HCT116 (cell line): ENCODE measurements at regions not wholly inside any gene's neighbourhood (a gene's known extent, or its start where the extent isn't known, plus 50 kb on each side); places are given as distances from the start of the nearest gene placed in this dataset.

Experiments
- ATAC-seq: fragments of 200-7000 bp; cut with Tn5 transposase; 2 replicates; pipeline ENCODE4 v1.9.1; 2020; ENCODE audit warnings: mild to moderate bottlenecking, moderate library complexity
- BruUV-seq: library from RNA; stranded (reverse); fragments of 400-500 nt; replicated peaks from 2 replicates; lab custom pipeline; 2021; lab: Mats Ljungman, UMichigan
- CTCF ChIA-PET: fragments of 300-600 bp; sonication (Branson Sonifier 250); formaldehyde crosslinking; loops from one replicate; lab custom pipeline; 2021; ENCODE audit warnings: antibody characterized with exemption; lab: Charles Lee
- POLR2A ChIA-PET: fragments of 300-600, 350-600 bp; sonication (Branson Sonifier 250); formaldehyde crosslinking; loops from one replicate; lab custom pipeline; 2021; ENCODE audit warnings: antibody characterized with exemption; lab: Charles Lee
- RAD21 ChIA-PET, 2 experiments: fragments of 300-600 bp; sonication (Branson Sonifier 250); formaldehyde crosslinking; loops; one replicate each; lab custom pipeline; 2023; ENCODE audit warnings: low total read pairs in 2 of 2; ENCODE audit not compliant: uncharacterized antibody in 2 of 2, unreplicated experiment in 2 of 2, low non-redundant PET in 1 of 2; lab: Charles Lee
- DNase-seq: peaks from one replicate; pipeline ENCODE4 v3.0.0-alpha.2; 2010; ENCODE audit warnings: low read depth, low spot score
- H2AFZ ChIP-seq: fragments of 200-600 bp; shearing (Covaris generic), sonication (generic); 2 replicates; pipeline ENCODE4 v1.6.1; 2017; ENCODE audit warnings: low read depth, mixed run types, mixed read lengths, antibody characterized with exemption, low read length; ENCODE audit not compliant: poor library complexity, severe bottlenecking
- H3K27ac ChIP-seq: 2 replicates; pipeline ENCODE4 v1.5.1; 2012; ENCODE audit warnings: low read depth, low read length
- H3K27me3 ChIP-seq: fragments of 200-600 bp; sonication (generic); 2 replicates; pipeline ENCODE4 v1.6.1; 2016; ENCODE audit warnings: mixed run types, low read length, mixed read lengths; ENCODE audit not compliant: insufficient read depth
- H3K36me3 ChIP-seq, 2 experiments: fragments of 200-500 bp in 1 of 2; fragments of 200-600 bp in 1 of 2; sonication (Bioruptor generic) in 1 of 2; sonication (generic) in 1 of 2; 2 replicates each; pipeline versions ENCODE4 v1.5.1 to v1.6.1; 2014 to 2016; ENCODE audit warnings: low read length in 2 of 2, inconsistent platforms in 1 of 2, mixed read lengths in 1 of 2, mixed run types in 1 of 2; ENCODE audit not compliant: insufficient read depth in 2 of 2, control insufficient read depth in 1 of 2
- H3K4me1 ChIP-seq, 2 experiments: fragments of 200-600 bp in 1 of 2; sonication (generic) in 1 of 2; 2 replicates each; pipeline versions ENCODE4 v1.5.1 to v1.6.1; 2012 to 2017; ENCODE audit warnings: low read length in 2 of 2, inconsistent platforms in 1 of 2, mild to moderate bottlenecking in 1 of 2, mixed read lengths in 1 of 2, mixed run types in 1 of 2, moderate library complexity in 1 of 2; ENCODE audit not compliant: insufficient read depth in 2 of 2, control insufficient read depth in 1 of 2
- H3K4me2 ChIP-seq: fragments of 200-600 bp; sonication (generic); 2 replicates; pipeline ENCODE4 v1.6.1; 2017; ENCODE audit warnings: mixed run types, low read length, mixed read lengths
- H3K4me3 ChIP-seq, 2 experiments: fragments of 200-600 bp in 1 of 2; sonication (generic) in 1 of 2; replicated peaks in 1 of 2; 2 replicates each; pipeline ENCODE4 v1.5.1; 2011 to 2016; ENCODE audit warnings: low read length in 2 of 2, control low read depth in 1 of 2, low read depth in 1 of 2, mild to moderate bottlenecking in 1 of 2, mixed read lengths in 1 of 2, mixed run types in 1 of 2
- H3K79me2 ChIP-seq: fragments of 200-600 bp; sonication (generic); 2 replicates; pipeline ENCODE4 v1.6.1; 2017; ENCODE audit warnings: mild to moderate bottlenecking, mixed run types, low read length, moderate library complexity, mixed read lengths; ENCODE audit not compliant: insufficient read depth
- H3K9ac ChIP-seq: fragments of 200-600 bp; sonication (generic); 2 replicates; pipeline ENCODE4 v1.6.1; 2016; ENCODE audit warnings: low read length, mixed read lengths
- H3K9me2 ChIP-seq: fragments of 200-600 bp; sonication (generic), shearing (Covaris generic); 2 replicates; pipeline ENCODE4 v1.6.1; 2017; ENCODE audit warnings: mixed run types, mild to moderate bottlenecking, moderate library complexity; ENCODE audit not compliant: insufficient read depth
- H3K9me3 ChIP-seq, 2 experiments: fragments of 200-500 bp in 1 of 2; fragments of 200-600 bp in 1 of 2; sonication (Bioruptor generic) in 1 of 2; sonication (generic) in 1 of 2; 2 replicates each; pipeline ENCODE4 v1.6.1; 2014 to 2017; ENCODE audit warnings: low read length in 2 of 2, mixed read lengths in 2 of 2, inconsistent platforms in 1 of 2, low read depth in 1 of 2, mild to moderate bottlenecking in 1 of 2, mixed run types in 1 of 2, moderate library complexity in 1 of 2; ENCODE audit not compliant: control insufficient read depth in 1 of 2, insufficient read depth in 1 of 2
- H4K20me1 ChIP-seq: fragments of 200-600 bp; sonication (generic), shearing (Covaris generic); 2 replicates; pipeline ENCODE4 v1.6.1; 2017; ENCODE audit warnings: mixed run types, mild to moderate bottlenecking, moderate library complexity; ENCODE audit not compliant: insufficient read depth
- ATF3 ChIP-seq: IDR thresholded peaks from 2 replicates; pipeline ENCODE4 v1.6.1; 2012
- CBX3 ChIP-seq: IDR thresholded peaks from 2 replicates; pipeline ENCODE4 v1.6.1; 2012; ENCODE audit warnings: low read depth
- CEBPB ChIP-seq: IDR thresholded peaks from 2 replicates; pipeline ENCODE4 v1.6.1; 2012; ENCODE audit warnings: low read depth
- ELF1 ChIP-seq: IDR thresholded peaks from 2 replicates; pipeline ENCODE4 v1.6.1; 2012; ENCODE audit warnings: low read depth, borderline replicate concordance
- EZH2 ChIP-seq: fragments of 200-600 bp; sonication (generic); IDR thresholded peaks from 2 replicates; pipeline ENCODE4 v1.6.1; 2017; ENCODE audit warnings: antibody characterized with exemption, mixed run types
- EZH2phosphoT487 ChIP-seq: fragments of 200-600 bp; IDR thresholded peaks from 2 replicates; pipeline ENCODE4 v1.6.1; 2018; ENCODE audit warnings: antibody characterized with exemption, borderline replicate concordance
- JUND ChIP-seq: IDR thresholded peaks from 2 replicates; pipeline ENCODE4 v1.6.1; 2012
- POLR2AphosphoS5 ChIP-seq: IDR thresholded peaks from 2 replicates; pipeline ENCODE4 v1.6.1; 2011; ENCODE audit warnings: mild to moderate bottlenecking, low read depth, low read length, moderate library complexity
- RAD21 ChIP-seq: IDR thresholded peaks from 2 replicates; pipeline ENCODE4 v1.6.1; 2012; ENCODE audit warnings: low read depth, mild to moderate bottlenecking
- SP1 ChIP-seq: IDR thresholded peaks from 2 replicates; pipeline ENCODE4 v1.6.1; 2012; ENCODE audit warnings: low read depth
- SRF ChIP-seq: IDR thresholded peaks from 2 replicates; pipeline ENCODE4 v1.6.1; 2012; ENCODE audit warnings: low read depth
- TCF7L2 ChIP-seq: IDR thresholded peaks from 2 replicates; pipeline ENCODE4 v1.7.0; 2011; ENCODE audit warnings: borderline replicate concordance, inconsistent platforms; ENCODE audit not compliant: insufficient read depth, insufficient read length; ENCODE audit errors: extremely low read depth
- ZFX ChIP-seq: fragments of 450-650 bp; IDR thresholded peaks from 2 replicates; pipeline ENCODE4 v1.6.1; 2017
- ZNF274 ChIP-seq: fragments of 200-500 bp; sonication (Bioruptor generic); IDR thresholded peaks from 2 replicates; pipeline ENCODE4 v1.6.1; 2014; ENCODE audit warnings: mild to moderate bottlenecking, low read depth, low read length, inconsistent platforms
- intact Hi-C: fragments of 100-400 bp; cut with micrococcal nuclease; formaldehyde crosslinking; loops from 2 replicates; pipeline ENCODE4 v1.10.0; 2022
- TF ChIP-seq, protein P1 (sequence below): IDR thresholded peaks from 2 replicates; pipeline ENCODE4 v1.6.1; 2011; ENCODE audit warnings: mild to moderate bottlenecking, low read length, moderate library complexity; ENCODE audit not compliant: insufficient replicate concordance; ENCODE audit errors: extremely low read depth

DNA sequence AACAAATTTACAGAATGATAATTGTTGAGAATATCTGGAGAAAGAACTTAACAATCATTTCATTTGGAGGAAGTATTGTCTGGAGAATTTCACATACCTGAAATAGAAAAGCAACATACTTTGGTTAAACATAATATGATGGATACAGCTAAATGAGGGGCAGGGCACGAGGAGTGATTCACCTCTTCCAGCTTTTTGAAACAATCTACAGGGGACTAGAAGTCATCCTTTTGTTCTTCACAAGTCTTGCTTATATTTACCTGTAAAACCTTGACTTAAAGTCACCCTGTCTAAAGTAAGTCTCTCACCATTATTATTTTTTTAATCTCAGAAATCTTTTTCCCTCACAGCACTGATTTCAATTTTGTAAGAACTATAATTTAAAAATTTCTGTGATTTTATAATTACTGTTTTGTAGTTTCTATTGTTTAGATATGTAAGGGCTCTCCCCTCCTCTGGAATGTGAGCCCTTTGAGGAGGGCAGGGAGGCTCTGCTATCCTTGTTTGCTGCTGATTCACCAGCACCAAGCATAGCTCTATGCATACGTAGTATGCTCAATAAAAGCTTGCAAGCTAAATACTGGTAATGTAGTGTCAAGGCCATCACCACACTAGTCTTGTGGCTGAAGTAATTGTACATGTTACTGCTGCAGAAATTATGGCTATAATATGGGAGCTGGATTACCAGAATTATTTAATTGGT lies 193.9 kb upstream of the THRB start:
- Histone ChIP-seq H3K79me2 (no peaks in the 10 kb centered on the region), H3K9ac (no peak overlapping the region), H3K9me3 (no peaks in the 10 kb centered on the region), H4K20me1 (no peaks in the 10 kb centered on the region), H2AFZ (no peak overlapping the region), H3K9me2 (no peaks in the 10 kb centered on the region), H3K36me3 (no peaks in the 10 kb centered on the region), H3K4me3 (no peak overlapping the region), H3K27me3 (no peaks in the 10 kb centered on the region; the same call in 1 of the 2 replicates), H3K4me2 (no peak overlapping the region), H3K27ac (no peak overlapping the region), H3K4me1 (no peaks in the 10 kb centered on the region)
- intact Hi-C loops: no loop called here
- ChIA-PET CTCF (interaction anchor here (1.1 to 1.2 kb wide), 2 partner anchors 8 to 503 kb away, joined by 3 to 4 read pairs; no protein-coding TSS in a partner anchor), RAD21 (no interaction called here), POLR2A (no interaction called here)
- ATAC-seq (no peak), DNase-seq (no peak)
- TF ChIP-seq, protein P1, sequence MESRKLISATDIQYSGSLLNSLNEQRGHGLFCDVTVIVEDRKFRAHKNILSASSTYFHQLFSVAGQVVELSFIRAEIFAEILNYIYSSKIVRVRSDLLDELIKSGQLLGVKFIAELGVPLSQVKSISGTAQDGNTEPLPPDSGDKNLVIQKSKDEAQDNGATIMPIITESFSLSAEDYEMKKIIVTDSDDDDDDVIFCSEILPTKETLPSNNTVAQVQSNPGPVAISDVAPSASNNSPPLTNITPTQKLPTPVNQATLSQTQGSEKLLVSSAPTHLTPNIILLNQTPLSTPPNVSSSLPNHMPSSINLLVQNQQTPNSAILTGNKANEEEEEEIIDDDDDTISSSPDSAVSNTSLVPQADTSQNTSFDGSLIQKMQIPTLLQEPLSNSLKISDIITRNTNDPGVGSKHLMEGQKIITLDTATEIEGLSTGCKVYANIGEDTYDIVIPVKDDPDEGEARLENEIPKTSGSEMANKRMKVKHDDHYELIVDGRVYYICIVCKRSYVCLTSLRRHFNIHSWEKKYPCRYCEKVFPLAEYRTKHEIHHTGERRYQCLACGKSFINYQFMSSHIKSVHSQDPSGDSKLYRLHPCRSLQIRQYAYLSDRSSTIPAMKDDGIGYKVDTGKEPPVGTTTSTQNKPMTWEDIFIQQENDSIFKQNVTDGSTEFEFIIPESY: no peak
- BruUV-seq: no TSS peak

DNA sequence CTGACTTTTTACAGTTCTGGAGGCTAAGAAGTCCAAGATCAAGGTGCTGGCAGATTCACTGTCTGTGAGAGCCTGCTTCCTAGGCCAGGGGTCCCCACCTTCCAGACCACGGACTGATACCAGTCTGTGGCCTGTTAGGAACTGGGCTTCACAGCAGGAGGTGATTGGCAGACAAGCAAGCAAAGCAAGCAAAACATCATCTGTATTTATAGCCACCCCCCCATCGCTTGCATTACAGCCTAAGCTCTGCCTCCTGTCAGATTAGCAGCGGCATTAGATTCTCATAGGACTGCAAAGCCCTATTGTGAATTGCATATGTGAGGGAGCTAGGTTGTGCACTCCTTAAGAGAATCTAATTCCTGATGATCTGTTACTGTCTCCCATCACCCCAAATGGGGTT lies 194.7 kb upstream of the THRB start:
- Histone ChIP-seq H3K4me1 (no peaks in the 10 kb centered on the region), H4K20me1 (no peaks in the 10 kb centered on the region), H3K27me3 (no peaks in the 10 kb centered on the region; the same call in 1 of the 2 replicates), H3K9me3 (no peaks in the 10 kb centered on the region), H3K4me3 (no peak overlapping the region), H3K27ac (no peak overlapping the region), H2AFZ (no peak overlapping the region), H3K9me2 (no peaks in the 10 kb centered on the region), H3K9ac (no peak overlapping the region), H3K36me3 (no peaks in the 10 kb centered on the region), H3K79me2 (no peaks in the 10 kb centered on the region), H3K4me2 (no peak overlapping the region)
- BruUV-seq: no TSS peak
- POLR2A ChIA-PET: no interaction called here
- TF ChIP-seq, protein P1: no peak
- TF ChIP-seq SP1 (no peak), ZFX (no peak), ZNF274 (no peak), JUND (no peak), CBX3 (no peak), EZH2 (no peak), SRF (no peak), ELF1 (no peak), RAD21 (no peak), TCF7L2 (no peak), EZH2phosphoT487 (no peak), CEBPB (no peak), POLR2AphosphoS5 (no peak), ATF3 (no peak)
- intact Hi-C loops: no loop called here
- RAD21 ChIA-PET: no interaction called here
- CTCF ChIA-PET: interaction anchor here (1.1 to 1.2 kb wide), 2 partner anchors 9 to 503 kb away, joined by 3 to 4 read pairs; no protein-coding TSS in a partner anchor
- no peak for ATAC-seq
- DNase-seq: no peak
